H1 (cell line): ENCODE measurements at regions not wholly inside any gene's neighbourhood (a gene's known extent, or its start where the extent isn't known, plus 50 kb on each side); places are given as distances from the start of the nearest gene placed in this dataset.

ENCODE experiments used
- CBX5 ChIP-seq: fragments of 300-800, 300-1000 bp; sonication (generic); IDR thresholded peaks from 2 replicates; pipeline ENCODE4 v1.7.1; 2016; ENCODE audit warnings: antibody characterized with exemption, low read length, low read depth
- RXRA ChIP-seq: IDR thresholded peaks from 2 replicates; pipeline ENCODE4 v1.6.1; 2011; ENCODE audit warnings: low read depth, mild to moderate bottlenecking, low read length, moderate library complexity; ENCODE audit not compliant: insufficient read depth
- SP1 ChIP-seq: IDR thresholded peaks from 2 replicates; pipeline ENCODE4 v1.6.1; 2011; ENCODE audit warnings: low read depth, low read length
- TAF1 ChIP-seq: IDR thresholded peaks from 2 replicates; pipeline ENCODE4 v1.6.1; 2011; ENCODE audit warnings: mild to moderate bottlenecking, low read depth, low read length

GRCh38 chr1:34436836-34437235 lies 260.1 kb downstream of the C1orf94 start (continued):
- no peak for TF ChIP-seq TAF1
- TF ChIP-seq CBX5: no peak
- TF ChIP-seq RXRA: no peak
- TF ChIP-seq SP1: no peak
- TF ChIP-seq, all 59 proteins: peak for 0
